SK-N-MC (cell line): ENCODE measurements at regions not wholly inside any gene's neighbourhood (a gene's known extent, or its start where the extent isn't known, plus 50 kb on each side); places are given as distances from the start of the nearest gene placed in this dataset.

Source experiments
- EZH2 ChIP-seq: fragments of 200-600 bp; sonication (generic); IDR thresholded peaks from one replicate; pipeline ENCODE4 v1.6.1; 2017; ENCODE audit warnings: antibody characterized with exemption
- FOXP2 ChIP-seq: optimal IDR thresholded peaks from 2 replicates; pipeline ENCODE3; 2011; ENCODE audit warnings: mild to moderate bottlenecking, moderate library complexity; ENCODE audit not compliant: insufficient read depth; ENCODE audit errors: extremely low read length, control extremely low read depth
- POLR2AphosphoS5 ChIP-seq: IDR thresholded peaks from 2 replicates; pipeline ENCODE4 v1.6.1; 2012; ENCODE audit warnings: mild to moderate bottlenecking, low read depth, low read length, borderline replicate concordance

- TF ChIP-seq EZH2 (no peak), POLR2AphosphoS5 (no peak), FOXP2 (no peak)
Measured at GRCh38 chr2:188666503-188666902, 307.7 kb upstream of the COL3A1 start.
